Suppressor macrophage (primary cell): ENCODE measurements at regions not wholly inside any gene's neighbourhood (a gene's known extent, or its start where the extent isn't known, plus 50 kb on each side); places are given as distances from the start of the nearest gene placed in this dataset.

Experiments used
- DNase-seq, 4 experiments: peaks; one replicate each; pipeline ENCODE4 v3.0.0-alpha.2; 2020 to 2022

GRCh38 chr5:6161257-6161656 lies 217.1 kb downstream of the MED10 start:
- no peak for DNase-seq

GRCh38 chr5:6159832-6160430 lies 218.4 kb downstream of the MED10 start:
- DNase-seq = no peak

DNA sequence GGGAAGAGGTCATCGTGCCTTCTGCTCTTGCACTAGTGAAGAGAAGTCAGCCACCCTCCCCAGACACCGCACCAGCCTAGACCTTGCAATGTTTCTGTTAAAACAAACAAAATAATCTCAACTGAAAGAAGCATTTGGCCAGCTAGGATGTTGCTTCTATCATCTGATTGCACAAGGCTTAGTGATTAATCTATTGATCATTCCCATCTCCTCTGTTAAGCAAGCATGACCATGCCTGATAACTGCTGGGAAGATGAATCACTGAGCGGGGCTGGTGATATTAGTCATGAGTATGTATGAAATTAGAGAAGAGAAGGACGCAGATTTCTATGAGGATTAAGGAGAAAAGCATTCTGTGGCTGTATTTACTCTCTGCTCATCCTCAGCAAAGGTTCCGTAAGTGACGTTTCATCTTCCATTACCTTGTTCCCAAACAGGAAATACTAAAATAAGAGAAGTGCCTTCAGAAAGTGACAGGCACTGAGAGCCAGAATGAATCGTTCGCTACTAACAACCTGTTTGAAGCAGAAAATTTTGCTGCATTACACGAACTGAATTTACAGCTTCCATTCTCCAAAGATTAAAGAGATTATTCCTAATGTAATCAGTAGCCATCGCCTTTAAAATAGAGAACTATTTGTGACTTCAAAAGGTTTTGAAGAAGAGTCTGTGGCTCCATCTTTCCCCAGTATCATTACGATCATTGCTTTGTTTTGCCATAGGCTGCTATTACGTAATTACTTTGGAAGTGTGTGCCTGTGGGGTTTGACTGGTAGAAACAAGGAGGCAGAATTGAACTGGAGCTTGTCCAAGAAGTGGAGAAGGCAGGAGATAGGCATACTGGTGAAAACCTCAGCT lies 219.1 kb downstream of the MED10 start:
- no peak for DNase-seq

- no peak for DNase-seq
These were observed 224.1 kb downstream of the MED10 start for GRCh38 chr5:6154216-6154615.

- DNase-seq = no peak
These were observed 232.1 kb downstream of the MED10 start for GRCh38 chr5:6146271-6146670.

DNA sequence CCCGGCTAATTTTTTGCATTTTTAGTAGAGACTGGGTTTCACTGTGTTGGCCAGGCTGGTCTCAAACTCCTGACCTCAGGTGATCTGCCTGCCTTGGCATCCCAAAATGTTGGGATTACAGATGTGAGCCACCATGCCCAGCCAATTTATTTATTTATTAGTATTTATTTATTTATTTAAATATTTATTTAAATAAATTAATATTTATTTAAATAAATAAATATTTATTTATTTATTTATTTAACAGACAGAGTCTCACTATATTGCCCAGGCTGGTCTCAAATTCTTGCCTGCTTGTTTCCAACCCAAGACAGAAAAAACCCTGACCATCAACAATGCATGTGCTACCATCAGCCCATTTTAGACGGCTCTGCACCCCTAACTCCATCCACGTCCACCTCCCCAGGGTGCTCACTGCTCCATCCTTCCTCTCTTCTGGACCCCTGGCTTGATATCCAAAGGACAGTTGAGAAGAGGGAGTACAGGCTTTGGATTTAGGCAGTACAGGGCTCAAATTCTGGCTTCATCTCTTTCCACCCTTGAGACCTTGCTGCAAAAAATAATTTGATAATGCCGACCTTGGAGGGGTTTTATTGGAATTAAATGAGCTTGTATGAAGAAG lies 232.6 kb downstream of the MED10 start:
- DNase-seq = no peak

DNA sequence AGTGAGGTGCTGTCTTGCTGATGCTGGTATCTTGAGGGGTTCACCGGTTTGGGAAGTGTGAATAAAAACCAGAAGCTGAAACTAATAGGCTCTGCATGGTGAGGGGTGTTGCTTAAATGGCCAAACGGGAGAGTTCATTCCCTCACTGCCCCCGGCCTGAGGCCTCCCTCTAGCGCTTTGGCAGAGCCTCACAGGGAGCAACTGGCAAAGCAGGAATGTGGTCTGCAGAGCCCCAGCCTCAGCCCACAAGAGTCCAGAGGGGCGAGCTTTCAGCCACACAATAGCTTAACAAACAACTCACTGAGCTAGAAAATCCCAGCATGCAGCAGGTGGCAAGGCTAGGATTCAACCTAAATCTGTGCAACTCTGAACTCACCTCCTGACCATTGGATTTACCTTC lies 234.8 kb downstream of the MED10 start:
- no peak for DNase-seq

DNA sequence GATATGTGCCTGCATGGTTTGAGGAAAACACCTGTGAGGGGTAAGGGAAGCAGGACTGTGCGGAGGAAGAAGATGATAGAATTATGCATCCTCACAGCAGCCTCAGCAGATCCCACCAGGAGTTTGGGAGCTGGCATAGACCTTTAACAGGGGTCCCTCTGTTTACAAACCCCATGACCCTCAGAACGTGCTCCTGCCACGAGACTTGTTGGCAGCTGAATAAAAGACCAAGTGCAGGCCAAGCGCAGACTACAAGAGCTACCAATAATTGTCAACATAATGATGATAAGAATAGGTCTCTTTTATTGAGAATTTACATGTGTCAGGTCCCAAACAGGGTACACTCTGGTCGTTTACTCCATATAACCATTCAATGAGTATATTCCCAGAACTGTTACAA lies 236.0 kb downstream of the MED10 start:
- no peak for DNase-seq

GRCh38 chr5:6140219-6140618 lies 238.1 kb downstream of the MED10 start:
- DNase-seq = no peak

DNA sequence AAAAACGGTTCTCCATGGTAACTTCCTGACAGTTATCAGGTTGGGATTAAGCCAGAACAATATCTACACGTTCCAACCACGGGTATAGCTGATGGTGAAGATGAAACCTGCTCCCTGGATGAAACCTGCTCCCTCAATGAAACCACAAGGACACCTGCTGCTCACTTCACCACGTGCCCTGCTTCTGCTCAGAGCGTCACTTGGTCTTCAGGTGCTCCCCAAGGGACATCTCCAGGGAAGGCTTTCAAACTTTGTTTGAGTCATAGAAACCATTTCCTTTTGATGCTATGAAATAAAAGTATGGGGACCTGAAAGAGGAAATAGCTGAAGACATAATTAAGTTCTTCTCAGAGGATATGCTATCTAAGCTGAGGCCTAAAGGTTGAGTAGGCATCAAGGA lies 242.4 kb downstream of the MED10 start:
- DNase-seq = no peak

DNA sequence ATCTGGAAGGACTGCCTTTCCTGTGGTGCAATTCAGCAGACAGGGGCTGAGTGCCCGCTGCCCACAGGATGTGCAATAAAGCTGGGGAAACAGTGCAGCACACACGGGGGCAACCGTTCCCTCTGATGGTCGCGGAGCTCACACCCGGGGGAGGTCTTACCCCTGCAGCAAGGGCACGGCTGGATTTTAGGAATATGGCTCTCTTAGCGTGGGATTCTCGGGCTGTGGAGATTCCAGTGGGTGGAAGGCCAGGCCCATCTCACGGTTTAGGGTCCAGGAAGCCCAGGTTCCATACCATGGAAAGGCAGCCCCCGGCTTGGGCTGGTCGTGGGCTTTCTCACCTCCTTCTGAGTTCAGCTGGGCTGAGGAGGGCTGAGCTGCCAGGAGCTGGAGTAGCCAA lies 244.1 kb downstream of the MED10 start:
- no peak for DNase-seq

- no peak for DNase-seq
These were observed 252.6 kb downstream of the MED10 start for GRCh38 chr5:6125781-6126180.

- DNase-seq = no peak
These were observed 259.7 kb downstream of the MED10 start for GRCh38 chr5:6118691-6119090.

DNA sequence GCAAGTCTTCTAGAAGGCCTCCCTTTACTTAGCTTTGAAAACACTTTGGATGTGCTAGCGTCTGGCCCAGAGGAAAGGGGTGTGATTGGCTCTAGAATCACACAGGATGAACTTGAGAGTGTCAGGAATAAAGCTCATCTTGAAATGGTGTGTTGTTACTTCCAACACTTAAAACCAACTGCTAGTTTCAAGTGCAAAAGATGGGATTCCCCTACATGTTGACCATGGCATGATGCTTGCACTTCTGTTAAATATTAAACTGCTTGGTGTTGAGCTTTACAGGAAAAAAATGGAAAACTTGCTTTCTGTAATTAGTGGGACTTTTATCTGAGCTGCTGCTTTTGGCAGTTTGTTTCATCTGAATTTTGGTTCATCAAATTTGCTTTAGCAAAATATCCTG lies 261.1 kb downstream of the MED10 start:
- DNase-seq = no peak

DNA sequence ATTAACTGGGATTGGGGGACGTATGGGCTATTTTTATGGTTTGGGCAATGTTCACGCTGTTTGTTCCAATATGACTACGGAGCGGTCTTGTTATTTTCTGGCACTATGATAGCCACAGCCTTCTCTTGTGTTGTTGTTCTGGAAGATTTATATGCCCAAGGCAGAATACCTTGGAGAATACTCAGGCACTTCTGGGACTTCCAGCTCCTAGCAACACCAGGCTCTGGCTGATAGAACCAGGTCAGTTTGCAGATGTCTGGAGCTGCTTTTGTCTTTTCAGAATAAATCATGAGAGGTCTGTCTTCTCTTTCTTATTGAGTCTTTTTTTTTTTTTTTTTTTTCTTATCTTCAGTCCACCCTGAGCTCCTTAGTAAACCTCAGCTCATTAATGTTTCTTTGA lies 262.5 kb downstream of the MED10 start:
- DNase-seq = no peak

DNA sequence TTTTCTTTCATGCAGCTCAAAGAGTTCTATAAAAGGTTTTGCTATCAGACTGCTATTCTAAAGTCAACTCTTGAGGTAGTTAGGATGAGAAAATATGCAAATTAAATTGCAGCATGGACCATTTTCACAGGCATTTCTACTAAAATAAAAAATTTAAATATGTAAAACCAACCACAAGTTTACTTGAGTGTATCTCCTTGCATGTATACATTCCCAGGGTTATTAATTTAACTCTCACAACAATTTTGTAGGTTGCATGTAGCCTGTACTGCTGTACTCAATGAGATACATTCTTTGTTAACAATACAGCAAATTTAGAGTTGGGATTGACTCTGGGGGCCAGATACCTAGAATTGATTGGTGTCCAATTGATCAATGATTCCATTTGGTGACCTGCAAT lies 265.8 kb downstream of the MED10 start:
- no peak for DNase-seq

- DNase-seq = no peak
These were observed 266.2 kb downstream of the MED10 start for GRCh38 chr5:6112125-6112524.

- no peak for DNase-seq
These were observed 267.2 kb downstream of the MED10 start for GRCh38 chr5:6111131-6111530.

DNA sequence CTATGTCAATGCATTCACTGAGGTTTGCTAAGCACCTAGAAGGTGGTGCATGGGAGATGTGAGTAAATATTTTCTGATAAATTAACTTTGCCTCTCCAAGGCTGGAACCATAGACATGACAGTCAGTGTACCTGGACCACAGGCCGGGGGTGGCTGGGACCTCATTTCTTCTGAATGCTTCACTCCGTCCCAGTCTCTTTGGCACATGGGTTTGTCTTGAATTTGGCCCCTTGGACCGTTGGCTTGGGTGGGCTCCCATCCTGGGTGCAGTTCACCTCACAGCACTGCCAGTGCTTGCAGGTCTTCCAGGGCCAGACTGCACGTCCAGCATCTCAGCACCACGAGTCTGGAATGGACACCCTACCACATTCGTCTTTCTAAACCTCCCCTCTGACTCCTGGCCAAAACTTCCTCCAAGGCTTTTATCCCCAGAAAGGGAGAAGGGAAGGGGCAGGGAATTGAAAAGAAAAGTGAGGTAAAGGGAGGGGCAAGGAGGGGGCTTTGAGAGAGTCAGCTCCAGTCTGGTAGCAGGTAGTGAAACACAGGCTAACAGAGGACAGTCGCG lies 267.8 kb downstream of the MED10 start:
- DNase-seq = no peak

- DNase-seq = no peak
These were observed 269.1 kb downstream of the MED10 start for GRCh38 chr5:6108981-6109825.

DNA sequence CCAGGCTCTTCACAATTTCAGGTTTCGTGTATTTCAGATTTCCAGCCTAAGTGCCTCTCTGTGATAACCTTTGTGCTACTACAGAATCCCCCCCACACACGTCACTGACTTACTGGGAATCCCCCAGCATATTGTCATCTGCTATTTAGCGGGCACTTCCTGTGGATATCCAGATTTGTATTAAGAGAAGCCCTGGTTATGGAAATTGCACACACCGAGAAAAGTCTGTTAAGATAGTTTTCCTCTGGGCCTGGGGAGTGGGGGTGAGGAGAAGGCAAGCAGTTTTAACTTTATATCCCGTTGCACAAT lies 269.9 kb downstream of the MED10 start:
- DNase-seq = no peak

- DNase-seq = no peak
These were observed 270.4 kb downstream of the MED10 start for GRCh38 chr5:6107675-6108539.
